ENCODE measurements at regions not wholly inside any gene's neighbourhood (a gene's known extent, or its start where the extent isn't known, plus 50 kb on each side); places are given as distances from the start of the nearest gene placed in this dataset.

GRCh38 chr2:120595739-120596138, 139.9 kb upstream of the GLI2 start:
- Histone ChIP-seq H3K79me2 (ENCODE audit: insufficient read depth, low read length) (no peaks in the 10 kb centered on the region), H3K9ac (ENCODE audit: insufficient read depth, low read depth, low read length) (no peak overlapping the region), H3K9me3 (ENCODE audit: low read length) (no peaks in the 10 kb centered on the region), H3K4me2 (ENCODE audit: low read depth, low read length) (no peak overlapping the region), H3K4me3 (replicated peaks in 1 of 3; ENCODE audit: insufficient read depth in 1 of 3, low read depth in 2 of 3, low read length in 3 of 3) (no peak overlapping the region), H3K27ac (ENCODE audit: extremely low read length, insufficient read depth, low read length) (no peak overlapping the region), H3K36me3 (replicated peaks in 1 of 2; ENCODE audit: control insufficient read depth in 1 of 2, insufficient read depth in 2 of 2, low read length in 2 of 2) (no peaks in the 10 kb centered on the region), H4K20me1 (ENCODE audit: insufficient read depth, low read length) (peaks cover 5% of the 10 kb centered on the region; the same call in 1 of the 2 replicates), H2AFZ (ENCODE audit: low read length) (no peak overlapping the region), H3K27me3 (ENCODE audit: control insufficient read depth in 1 of 2, insufficient read depth in 2 of 2, low read length in 2 of 2) (peaks cover 10 to 89% of the 10 kb centered on the region in 2 experiments), H3K4me1 (ENCODE audit: insufficient read depth, low read length) (peaks cover 13% of the 10 kb centered on the region; the same call in 1 of the 2 replicates)
- no peak for DNase-seq (ENCODE audit: low spot score)
- TF ChIP-seq FOXC1 (CRISPR knock-in tag; IDR thresholded peaks at IDR 0.05; ENCODE audit: borderline replicate concordance) (no peak), ZNF792 (CRISPR knock-in tag; IDR thresholded peaks at IDR 0.05) (no peak), SIX1 (CRISPR knock-in tag; IDR thresholded peaks at IDR 0.05; ENCODE audit: borderline replicate concordance) (no peak), SNAI1 (CRISPR knock-in tag; IDR thresholded peaks at IDR 0.05; ENCODE audit: borderline replicate concordance) (no peak), CSRNP2 (CRISPR knock-in tag; conservative IDR thresholded peaks at IDR 0.05; ENCODE audit: low read depth) (no peak), IKZF4 (CRISPR knock-in tag; IDR thresholded peaks at IDR 0.05; ENCODE audit: borderline replicate concordance, low read depth, not compliant biosample characterization) (no peak), CEBPG (CRISPR knock-in tag; IDR thresholded peaks at IDR 0.05) (no peak), PATZ1 (CRISPR knock-in tag; IDR thresholded peaks at IDR 0.05) (no peak), U2AF1 (optimal IDR thresholded peaks at IDR 0.05; ENCODE audit: low read depth, low read length) (no peak), REPIN1 (CRISPR knock-in tag; IDR thresholded peaks at IDR 0.05; ENCODE audit: borderline replicate concordance, low read depth) (no peak), ZNF703 (CRISPR knock-in tag; IDR thresholded peaks at IDR 0.05; ENCODE audit: borderline replicate concordance) (no peak)
- TF ChIP-seq, protein P1, sequence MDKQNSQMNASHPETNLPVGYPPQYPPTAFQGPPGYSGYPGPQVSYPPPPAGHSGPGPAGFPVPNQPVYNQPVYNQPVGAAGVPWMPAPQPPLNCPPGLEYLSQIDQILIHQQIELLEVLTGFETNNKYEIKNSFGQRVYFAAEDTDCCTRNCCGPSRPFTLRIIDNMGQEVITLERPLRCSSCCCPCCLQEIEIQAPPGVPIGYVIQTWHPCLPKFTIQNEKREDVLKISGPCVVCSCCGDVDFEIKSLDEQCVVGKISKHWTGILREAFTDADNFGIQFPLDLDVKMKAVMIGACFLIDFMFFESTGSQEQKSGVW (CRISPR knock-in tag; IDR thresholded peaks at IDR 0.05; ENCODE audit: borderline replicate concordance), result no peak
- TF ChIP-seq, protein P2, sequence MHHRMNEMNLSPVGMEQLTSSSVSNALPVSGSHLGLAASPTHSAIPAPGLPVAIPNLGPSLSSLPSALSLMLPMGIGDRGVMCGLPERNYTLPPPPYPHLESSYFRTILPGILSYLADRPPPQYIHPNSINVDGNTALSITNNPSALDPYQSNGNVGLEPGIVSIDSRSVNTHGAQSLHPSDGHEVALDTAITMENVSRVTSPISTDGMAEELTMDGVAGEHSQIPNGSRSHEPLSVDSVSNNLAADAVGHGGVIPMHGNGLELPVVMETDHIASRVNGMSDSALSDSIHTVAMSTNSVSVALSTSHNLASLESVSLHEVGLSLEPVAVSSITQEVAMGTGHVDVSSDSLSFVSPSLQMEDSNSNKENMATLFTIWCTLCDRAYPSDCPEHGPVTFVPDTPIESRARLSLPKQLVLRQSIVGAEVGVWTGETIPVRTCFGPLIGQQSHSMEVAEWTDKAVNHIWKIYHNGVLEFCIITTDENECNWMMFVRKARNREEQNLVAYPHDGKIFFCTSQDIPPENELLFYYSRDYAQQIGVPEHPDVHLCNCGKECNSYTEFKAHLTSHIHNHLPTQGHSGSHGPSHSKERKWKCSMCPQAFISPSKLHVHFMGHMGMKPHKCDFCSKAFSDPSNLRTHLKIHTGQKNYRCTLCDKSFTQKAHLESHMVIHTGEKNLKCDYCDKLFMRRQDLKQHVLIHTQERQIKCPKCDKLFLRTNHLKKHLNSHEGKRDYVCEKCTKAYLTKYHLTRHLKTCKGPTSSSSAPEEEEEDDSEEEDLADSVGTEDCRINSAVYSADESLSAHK (CRISPR knock-in tag; IDR thresholded peaks at IDR 0.05; ENCODE audit: borderline replicate concordance), result no peak
- in situ Hi-C loops (cut with HindIII; ENCODE audit: extremely low pct_ligation_motif_present, low pct_unique_long_range_greater_than_20kb), result no loop called here
- intact Hi-C loops (cut with micrococcal nuclease; ENCODE audit: unreplicated experiment), result loop anchor here (1.0 kb wide), 1 partner anchor 38 kb away; no protein-coding TSS in a partner anchor
- ChIA-PET CTCF (ENCODE audit: low intra/inter-chr PET ratio, low total read pairs) (no interaction called here), POLR2A (no interaction called here)
- no peak for FAIRE-seq
- ATAC-seq, result no peak
- 0% methylated on average over 1 of the region's 1 CpG for WGBS (ENCODE audit: low lambda C conversion rate)
- no TSS peak for BruUV-seq (replicated peaks)
